Thymus (tissue), 11 donors: ENCODE measurements at regions not wholly inside any gene's neighbourhood (a gene's known extent, or its start where the extent isn't known, plus 50 kb on each side); places are given as distances from the start of the nearest gene placed in this dataset.

Experiments
- DNase-seq, 9 donors: peaks; one replicate each; pipeline ENCODE4 v3.0.0-alpha.2; 2013; ENCODE audit warnings: low spot score in 9 of 9, low read depth in 6 of 9, missing footprints in 1 of 9
- H3K27ac ChIP-seq, 2 donors: one replicate each; pipeline ENCODE4 v1.5.1; 2013; ENCODE audit warnings: control low read depth in 1 of 2, low read depth in 1 of 2, low read length in 1 of 2, mild to moderate bottlenecking in 1 of 2, moderate library complexity in 1 of 2
- H3K27me3 ChIP-seq, 2 donors: one replicate each; pipeline ENCODE4 v1.5.1; 2013; ENCODE audit warnings: low read length in 1 of 2; ENCODE audit not compliant: control insufficient read depth in 2 of 2, insufficient read depth in 1 of 2
- H3K36me3 ChIP-seq, 2 donors: one replicate each; pipeline ENCODE4 v1.5.1; 2013; ENCODE audit warnings: low read length in 1 of 2, mild to moderate bottlenecking in 1 of 2, moderate library complexity in 1 of 2; ENCODE audit not compliant: control insufficient read depth in 2 of 2, insufficient read depth in 2 of 2
- H3K4me1 ChIP-seq, 2 donors: one replicate each; pipeline ENCODE4 v1.5.1; 2013; ENCODE audit warnings: low read length in 2 of 2; ENCODE audit not compliant: control insufficient read depth in 2 of 2, insufficient read depth in 2 of 2
- H3K4me3 ChIP-seq, 2 donors: one replicate each; pipeline ENCODE4 v1.5.1; 2013; ENCODE audit warnings: low read length in 2 of 2, control low read depth in 1 of 2, mild to moderate bottlenecking in 1 of 2
- H3K9me3 ChIP-seq, 2 donors: one replicate each; pipeline ENCODE4 v1.5.1; 2013; ENCODE audit warnings: low read length in 1 of 2, mild to moderate bottlenecking in 1 of 2; ENCODE audit not compliant: control insufficient read depth in 2 of 2, insufficient read depth in 1 of 2
- WGBS: extraction: QIAGEN DNeasy Blood & Tissue Kit; methylation state at CpG from one replicate; pipeline ENCODE4 v1.1.7; 2013; 5-methylcytosine and 5-hydroxymethylcytosine counted together
- donor health status: healthy.

GRCh38 chrX:139206914-139207313 lies 323.6 kb upstream of the F9 start:
- WGBS, result 65% methylated on average over 3 of the region's 3 CpGs
- Histone ChIP-seq H3K27ac (no peak overlapping the region), H3K4me3 (no peak overlapping the region), H3K27me3 (peaks cover 8 to 40% of the 10 kb centered on the region in 2 donors), H3K4me1 (no peaks in the 10 kb centered on the region), H3K36me3 (no peaks in the 10 kb centered on the region), H3K9me3 (peaks cover 0 to 4% of the 10 kb centered on the region in 2 donors)
- no peak for DNase-seq

GRCh38 chrX:139204898-139205667 lies 325.5 kb upstream of the F9 start:
- peaks cover 8 to 40% of the 10 kb centered on the region in 2 donors for H3K27me3 ChIP-seq
- peaks cover 0 to 4% of the 10 kb centered on the region in 2 donors for H3K9me3 ChIP-seq
- H3K27ac ChIP-seq, result no peak overlapping the region
- no peak for DNase-seq
- H3K4me1 ChIP-seq, result no peaks in the 10 kb centered on the region
- WGBS, result under 1% methylated on average over 58 of the region's 58 CpGs
- peak overlapping the region in 1 of 2 donors; percentile 27 for H3K4me3 ChIP-seq
- no peaks in the 10 kb centered on the region for H3K36me3 ChIP-seq

GRCh38 chrX:139204571-139204897 lies 326.0 kb upstream of the F9 start:
- Histone ChIP-seq H3K4me3 (peak overlapping the region in 1 of 2 donors; percentile 18), H3K27me3 (peaks cover 8 to 40% of the 10 kb centered on the region in 2 donors), H3K4me1 (no peaks in the 10 kb centered on the region), H3K27ac (no peak overlapping the region), H3K9me3 (peaks cover 0 to 4% of the 10 kb centered on the region in 2 donors), H3K36me3 (no peaks in the 10 kb centered on the region)
- WGBS, result 1% methylated on average over 20 of the region's 20 CpGs
- no peak for DNase-seq

GRCh38 chrX:139203651-139204570 lies 326.6 kb upstream of the F9 start:
- no peaks in the 10 kb centered on the region for H3K4me1 ChIP-seq
- H3K4me3 ChIP-seq, result peak overlapping the region in 1 of 2 donors; percentile 18
- H3K27me3 ChIP-seq, result peaks cover 8 to 40% of the 10 kb centered on the region in 2 donors
- peaks cover 0 to 4% of the 10 kb centered on the region in 2 donors for H3K9me3 ChIP-seq
- H3K27ac ChIP-seq, result no peak overlapping the region
- DNase-seq, result no peak
- WGBS, result under 1% methylated on average over 96 of the region's 99 CpGs
- no peaks in the 10 kb centered on the region for H3K36me3 ChIP-seq

- no peaks in the 10 kb centered on the region for H3K4me1 ChIP-seq
Measured at GRCh38 chrX:139202742-139203420, 327.7 kb upstream of the F9 start.

GRCh38 chrX:139201924-139202323 lies 328.6 kb upstream of the F9 start:
- WGBS, result 89% methylated on average over 4 of the region's 4 CpGs
- no peak overlapping the region for H3K27ac ChIP-seq
- H3K9me3 ChIP-seq, result peaks cover 0 to 4% of the 10 kb centered on the region in 2 donors
- peaks cover 8 to 40% of the 10 kb centered on the region in 2 donors for H3K27me3 ChIP-seq
- H3K4me1 ChIP-seq, result no peaks in the 10 kb centered on the region
- DNase-seq, result no peak
- H3K36me3 ChIP-seq, result no peaks in the 10 kb centered on the region
- no peak overlapping the region for H3K4me3 ChIP-seq

More at GRCh38 chrX:139202742-139203420, 327.7 kb upstream of the F9 start:
- DNase-seq, result no peak
- H3K27me3 ChIP-seq, result peaks cover 8 to 40% of the 10 kb centered on the region in 2 donors
- H3K36me3 ChIP-seq, result no peaks in the 10 kb centered on the region
- peaks cover 0 to 4% of the 10 kb centered on the region in 2 donors for H3K9me3 ChIP-seq
- no peak overlapping the region for H3K4me3 ChIP-seq
- H3K27ac ChIP-seq, result no peak overlapping the region
- WGBS, result 15% methylated on average over 34 of the region's 34 CpGs

- DNase-seq, result no peak
- 92% methylated on average over 6 of the region's 6 CpGs for WGBS
- peaks cover 8 to 38% of the 10 kb centered on the region in 2 donors for H3K27me3 ChIP-seq
Measured at GRCh38 chrX:139200793-139201192, 329.7 kb upstream of the F9 start.

GRCh38 chrX:139200346-139200745 lies 330.2 kb upstream of the F9 start:
- WGBS, result 83% methylated on average over 2 of the region's 2 CpGs
- H3K27ac ChIP-seq, result no peak overlapping the region
- peaks cover 0 to 4% of the 10 kb centered on the region in 2 donors for H3K9me3 ChIP-seq
- H3K4me3 ChIP-seq, result no peak overlapping the region
- no peak for DNase-seq
- no peaks in the 10 kb centered on the region for H3K36me3 ChIP-seq
- H3K4me1 ChIP-seq, result no peaks in the 10 kb centered on the region
- H3K27me3 ChIP-seq, result peaks cover 8 to 34% of the 10 kb centered on the region in 2 donors

More at GRCh38 chrX:139200793-139201192, 329.7 kb upstream of the F9 start:
- no peak overlapping the region for H3K27ac ChIP-seq
- H3K9me3 ChIP-seq, result peaks cover 0 to 4% of the 10 kb centered on the region in 2 donors
- no peaks in the 10 kb centered on the region for H3K36me3 ChIP-seq
- H3K4me3 ChIP-seq, result no peak overlapping the region
- H3K4me1 ChIP-seq, result no peaks in the 10 kb centered on the region
